ENCODE measurements at regions not wholly inside any gene's neighbourhood (a gene's known extent, or its start where the extent isn't known, plus 50 kb on each side); places are given as distances from the start of the nearest gene placed in this dataset.

DNA sequence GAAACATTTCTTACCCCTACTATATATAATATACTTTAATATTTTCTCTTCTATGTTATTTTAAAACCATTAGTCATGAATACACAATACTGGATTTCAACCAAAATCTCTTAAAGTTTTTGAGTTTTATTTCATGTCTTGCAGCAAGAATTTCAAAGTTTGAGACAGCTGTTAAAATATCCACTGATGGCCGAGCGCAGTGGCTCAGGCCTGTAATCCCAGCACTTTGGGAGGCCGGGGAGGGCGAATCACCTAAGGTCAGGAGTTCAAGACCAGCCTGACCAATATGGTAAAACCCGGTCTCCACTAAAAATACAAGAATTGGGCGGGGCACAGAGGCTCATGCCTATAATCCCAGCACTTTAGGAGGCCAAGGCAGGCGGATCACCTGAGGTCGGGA is 59.7 kb upstream of the DAPK1 start:
- dilution Hi-C loops (cut with MboI; ENCODE audit: extremely low pct_ligation_motif_present, low sequenced_read_pairs): no loop called here
- BruUV-seq (replicated peaks): no TSS peak
- no peaks in the 10 kb centered on the region for H3K36me3 ChIP-seq (ENCODE audit: control insufficient read depth in 2 of 2, extremely low read depth in 1 of 2, insufficient read depth in 2 of 2, low read length in 2 of 2)
- no peaks in the 10 kb centered on the region for H3K9me3 ChIP-seq (replicated peaks; ENCODE audit: control insufficient read depth, insufficient read depth, low read length)
- no peaks in the 10 kb centered on the region for H3K4me1 ChIP-seq (ENCODE audit: control insufficient read depth, extremely low read depth, insufficient read depth, low read length)
- no peak overlapping the region for H3K4me3 ChIP-seq (replicated peaks in 1 of 3; ENCODE audit: insufficient read depth in 1 of 3, low read depth in 1 of 3, low read length in 3 of 3)
- TF ChIP-seq, protein P1, sequence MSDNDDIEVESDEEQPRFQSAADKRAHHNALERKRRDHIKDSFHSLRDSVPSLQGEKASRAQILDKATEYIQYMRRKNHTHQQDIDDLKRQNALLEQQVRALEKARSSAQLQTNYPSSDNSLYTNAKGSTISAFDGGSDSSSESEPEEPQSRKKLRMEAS (IDR thresholded peaks at IDR 0.05; ENCODE audit: insufficient read depth, insufficient read length): no peak
- TF ChIP-seq FOS (IDR thresholded peaks at IDR 0.05; ENCODE audit: borderline replicate concordance, insufficient read depth, low read length): no peak
- no peak for TF ChIP-seq POLR2A (IDR thresholded peaks at IDR 0.05; ENCODE audit: low read depth, low read length)
- TF ChIP-seq JUN (IDR thresholded peaks at IDR 0.05; ENCODE audit: borderline replicate concordance, insufficient read depth, insufficient read length, low read depth): no peak
- TF ChIP-seq MYC (IDR thresholded peaks at IDR 0.05; ENCODE audit: low read depth, low read length): no peak
- TF ChIP-seq, protein P2, sequence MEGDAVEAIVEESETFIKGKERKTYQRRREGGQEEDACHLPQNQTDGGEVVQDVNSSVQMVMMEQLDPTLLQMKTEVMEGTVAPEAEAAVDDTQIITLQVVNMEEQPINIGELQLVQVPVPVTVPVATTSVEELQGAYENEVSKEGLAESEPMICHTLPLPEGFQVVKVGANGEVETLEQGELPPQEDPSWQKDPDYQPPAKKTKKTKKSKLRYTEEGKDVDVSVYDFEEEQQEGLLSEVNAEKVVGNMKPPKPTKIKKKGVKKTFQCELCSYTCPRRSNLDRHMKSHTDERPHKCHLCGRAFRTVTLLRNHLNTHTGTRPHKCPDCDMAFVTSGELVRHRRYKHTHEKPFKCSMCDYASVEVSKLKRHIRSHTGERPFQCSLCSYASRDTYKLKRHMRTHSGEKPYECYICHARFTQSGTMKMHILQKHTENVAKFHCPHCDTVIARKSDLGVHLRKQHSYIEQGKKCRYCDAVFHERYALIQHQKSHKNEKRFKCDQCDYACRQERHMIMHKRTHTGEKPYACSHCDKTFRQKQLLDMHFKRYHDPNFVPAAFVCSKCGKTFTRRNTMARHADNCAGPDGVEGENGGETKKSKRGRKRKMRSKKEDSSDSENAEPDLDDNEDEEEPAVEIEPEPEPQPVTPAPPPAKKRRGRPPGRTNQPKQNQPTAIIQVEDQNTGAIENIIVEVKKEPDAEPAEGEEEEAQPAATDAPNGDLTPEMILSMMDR (IDR thresholded peaks at IDR 0.05; ENCODE audit: extremely low read depth in 1 of 2, insufficient read depth in 1 of 2, low read depth in 1 of 2, low read length in 2 of 2): no peak
- no peak overlapping the region for H3K27ac ChIP-seq (ENCODE audit: insufficient read depth, low read depth, low read length)
- H3K4me2 ChIP-seq (ENCODE audit: insufficient read depth, low read length): no peak overlapping the region
- POLR2A ChIA-PET: no interaction called here
- intact Hi-C loops (cut with micrococcal nuclease): no loop called here
- no peaks in the 10 kb centered on the region for H3K9me1 ChIP-seq (replicated peaks; ENCODE audit: control insufficient read depth, extremely low read depth, insufficient read depth, low read length)
- H3K79me2 ChIP-seq (ENCODE audit: control insufficient read depth, insufficient read depth, low read length): no peaks in the 10 kb centered on the region
- H3K27me3 ChIP-seq (ENCODE audit: control insufficient read depth in 2 of 2, insufficient read depth in 2 of 2, low read length in 2 of 2): peaks cover 0 to 6% of the 10 kb centered on the region in 2 experiments
- H4K20me1 ChIP-seq (replicated peaks; ENCODE audit: control insufficient read depth, extremely low read depth, insufficient read depth, low read length): no peaks in the 10 kb centered on the region
- H2AFZ ChIP-seq (ENCODE audit: low read depth, low read length): no peak overlapping the region
- DNase-seq (ENCODE audit: low read depth, low spot score): no peak
- no peak overlapping the region for H3K9ac ChIP-seq (replicated peaks; ENCODE audit: extremely low read depth, insufficient read depth, low read length)
- no peak for FAIRE-seq
- CTCF ChIA-PET: no interaction called here

DNA sequence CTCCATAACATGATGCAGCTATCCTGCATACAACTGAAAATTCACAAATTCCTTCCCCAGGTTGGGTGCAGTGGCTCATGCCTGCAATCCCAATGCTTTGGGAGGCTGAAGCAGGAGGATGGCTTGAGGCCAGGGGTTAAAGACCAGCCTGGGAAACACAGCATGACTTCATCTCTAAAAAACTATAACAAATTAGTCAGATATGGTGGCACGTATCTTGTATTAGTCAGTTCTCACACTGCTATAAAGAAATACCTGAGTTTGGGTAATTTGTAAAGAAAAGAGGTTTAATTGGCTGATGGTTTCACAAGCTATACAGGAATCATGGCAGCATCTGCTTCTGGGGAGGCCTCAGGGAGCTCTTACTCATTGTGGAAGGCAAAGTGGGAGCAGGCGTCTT is 56.4 kb upstream of the DAPK1 start:
- FAIRE-seq (peak; percentile 40), DNase-seq (ENCODE audit: low read depth, low spot score) (no peak)
- dilution Hi-C loops (cut with MboI; ENCODE audit: extremely low pct_ligation_motif_present, low sequenced_read_pairs): no loop called here
- no peaks in the 10 kb centered on the region for H3K36me3 ChIP-seq (ENCODE audit: control insufficient read depth in 2 of 2, extremely low read depth in 1 of 2, insufficient read depth in 2 of 2, low read length in 2 of 2)
- no peaks in the 10 kb centered on the region for H3K9me1 ChIP-seq (replicated peaks; ENCODE audit: control insufficient read depth, extremely low read depth, insufficient read depth, low read length)
- H4K20me1 ChIP-seq (replicated peaks; ENCODE audit: control insufficient read depth, extremely low read depth, insufficient read depth, low read length): no peaks in the 10 kb centered on the region
- ChIA-PET POLR2A (no interaction called here), CTCF (interaction anchor here (1.4 kb wide), 1 partner anchor 16 kb away, joined by 3 read pairs; no protein-coding TSS in a partner anchor)
- H3K4me1 ChIP-seq (ENCODE audit: control insufficient read depth, extremely low read depth, insufficient read depth, low read length): no peaks in the 10 kb centered on the region
- TF ChIP-seq GATA2 (IDR thresholded peaks at IDR 0.05; ENCODE audit: insufficient read depth, insufficient read length, low read depth, low read length) (no peak), EZH2 (IDR thresholded peaks at IDR 0.05; ENCODE audit: borderline replicate concordance, low read depth, low read length, severe bottlenecking) (no peak), POLR2A (IDR thresholded peaks at IDR 0.05; ENCODE audit: low read depth, low read length) (no peak), MYC (IDR thresholded peaks at IDR 0.05; ENCODE audit: low read depth, low read length) (no peak), POLR2AphosphoS5 (IDR thresholded peaks at IDR 0.05; ENCODE audit: insufficient read depth, low read depth, low read length) (no peak), JUN (IDR thresholded peaks at IDR 0.05; ENCODE audit: borderline replicate concordance, insufficient read depth, insufficient read length, low read depth) (no peak), FOS (IDR thresholded peaks at IDR 0.05; ENCODE audit: borderline replicate concordance, insufficient read depth, low read length) (no peak)
- TF ChIP-seq, protein P1 (IDR thresholded peaks at IDR 0.05; ENCODE audit: insufficient read depth, insufficient read length): no peak
- TF ChIP-seq, protein P2 (IDR thresholded peaks at IDR 0.05; ENCODE audit: extremely low read depth in 1 of 2, insufficient read depth in 1 of 2, low read depth in 1 of 2, low read length in 2 of 2): no peak
- H3K27ac ChIP-seq (ENCODE audit: insufficient read depth, low read depth, low read length): no peak overlapping the region
- no peak overlapping the region for H2AFZ ChIP-seq (ENCODE audit: low read depth, low read length)
- H3K9ac ChIP-seq (replicated peaks; ENCODE audit: extremely low read depth, insufficient read depth, low read length): no peak overlapping the region
- intact Hi-C loops (cut with micrococcal nuclease): no loop called here
- H3K27me3 ChIP-seq (ENCODE audit: control insufficient read depth in 2 of 2, insufficient read depth in 2 of 2, low read length in 2 of 2): peaks cover 0 to 3% of the 10 kb centered on the region in 2 experiments
- H3K4me2 ChIP-seq (ENCODE audit: insufficient read depth, low read length): no peak overlapping the region
- BruUV-seq (replicated peaks): no TSS peak
- no peaks in the 10 kb centered on the region for H3K9me3 ChIP-seq (replicated peaks; ENCODE audit: control insufficient read depth, insufficient read depth, low read length)
- no peak overlapping the region for H3K4me3 ChIP-seq (replicated peaks in 1 of 3; ENCODE audit: insufficient read depth in 1 of 3, low read depth in 1 of 3, low read length in 3 of 3)
- no peaks in the 10 kb centered on the region for H3K79me2 ChIP-seq (ENCODE audit: control insufficient read depth, insufficient read depth, low read length)

Data from endothelial cell of umbilical vein (primary cell).